K562 (cell line): ENCODE measurements at regions not wholly inside any gene's neighbourhood (a gene's known extent, or its start where the extent isn't known, plus 50 kb on each side); places are given as distances from the start of the nearest gene placed in this dataset.

Source experiments
- CHD7 ChIP-seq: fragments of 200-600 bp; sonication (generic); IDR thresholded peaks from one replicate; pipeline ENCODE4 v1.6.1; 2012; ENCODE audit warnings: mild to moderate bottlenecking, low read depth, low read length, inconsistent platforms
- CTCF ChIP-seq, 3 experiments: IDR thresholded peaks in 2 of 3; conservative IDR thresholded peaks in 1 of 3; 2 replicates each; pipeline ENCODE4 v1.5.1; 2011 to 2012; ENCODE audit warnings: low read length in 3 of 3, mild to moderate bottlenecking in 3 of 3, control low read depth in 2 of 3, improper control_type of control experiment in 1 of 3, inconsistent platforms in 1 of 3, low read depth in 1 of 3, mixed read lengths in 1 of 3, moderate library complexity in 1 of 3; ENCODE audit not compliant: insufficient read depth in 2 of 3
- FOXA1 ChIP-seq: fragments of 450-650 bp; IDR thresholded peaks from 2 replicates; pipeline ENCODE4 v1.6.1; 2016; ENCODE audit warnings: mild to moderate bottlenecking, borderline replicate concordance
- KDM1A ChIP-seq, 2 experiments: fragments of 450-650 bp; IDR thresholded peaks; 2 replicates each; pipeline ENCODE4 v1.6.1; 2016; ENCODE audit warnings: mild to moderate bottlenecking in 2 of 2
- POLR2A ChIP-seq: fragments of 450-650 bp; conservative IDR thresholded peaks from 2 replicates; pipeline ENCODE4 v1.6.1; 2016
- SRSF9 ChIP-seq: fragments of 200-400 bp; formaldehyde crosslinking; IDR thresholded peaks from 2 replicates; pipeline ENCODE4 v1.6.1; 2017; ENCODE audit warnings: low read depth, low read length, borderline replicate concordance
- TF ChIP-seq, protein P1 (sequence below), 2 experiments: IDR thresholded peaks; 2 replicates each; pipeline ENCODE4 v1.6.1; 2012; ENCODE audit warnings: improper control_type of control experiment in 2 of 2, low read depth in 2 of 2, low read length in 2 of 2, borderline replicate concordance in 1 of 2

- no peak for TF ChIP-seq FOXA1
- no peak for TF ChIP-seq CTCF (IDR thresholded peaks at IDR 0.05 in 2 of 3, conservative IDR thresholded peaks at IDR 0.05 in 1 of 3; ENCODE audit: insufficient read depth in 2 of 3, low read depth in 1 of 3, low read length in 3 of 3)
- TF ChIP-seq, protein P1, sequence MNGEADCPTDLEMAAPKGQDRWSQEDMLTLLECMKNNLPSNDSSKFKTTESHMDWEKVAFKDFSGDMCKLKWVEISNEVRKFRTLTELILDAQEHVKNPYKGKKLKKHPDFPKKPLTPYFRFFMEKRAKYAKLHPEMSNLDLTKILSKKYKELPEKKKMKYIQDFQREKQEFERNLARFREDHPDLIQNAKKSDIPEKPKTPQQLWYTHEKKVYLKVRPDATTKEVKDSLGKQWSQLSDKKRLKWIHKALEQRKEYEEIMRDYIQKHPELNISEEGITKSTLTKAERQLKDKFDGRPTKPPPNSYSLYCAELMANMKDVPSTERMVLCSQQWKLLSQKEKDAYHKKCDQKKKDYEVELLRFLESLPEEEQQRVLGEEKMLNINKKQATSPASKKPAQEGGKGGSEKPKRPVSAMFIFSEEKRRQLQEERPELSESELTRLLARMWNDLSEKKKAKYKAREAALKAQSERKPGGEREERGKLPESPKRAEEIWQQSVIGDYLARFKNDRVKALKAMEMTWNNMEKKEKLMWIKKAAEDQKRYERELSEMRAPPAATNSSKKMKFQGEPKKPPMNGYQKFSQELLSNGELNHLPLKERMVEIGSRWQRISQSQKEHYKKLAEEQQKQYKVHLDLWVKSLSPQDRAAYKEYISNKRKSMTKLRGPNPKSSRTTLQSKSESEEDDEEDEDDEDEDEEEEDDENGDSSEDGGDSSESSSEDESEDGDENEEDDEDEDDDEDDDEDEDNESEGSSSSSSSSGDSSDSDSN (IDR thresholded peaks at IDR 0.05; ENCODE audit: borderline replicate concordance in 1 of 2, low read depth in 2 of 2, low read length in 2 of 2) = no peak
- TF ChIP-seq CHD7 = no peak
- no peak for TF ChIP-seq SRSF9
- TF ChIP-seq KDM1A (IDR thresholded peaks at IDR 0.05) = no peak
- no peak for TF ChIP-seq POLR2A
These were observed 454.2 kb downstream of the CD83 start for GRCh38 chr6:14571746-14572145.
